ENCODE measurements at regions not wholly inside any gene's neighbourhood (a gene's known extent, or its start where the extent isn't known, plus 50 kb on each side); places are given as distances from the start of the nearest gene placed in this dataset.

DNA sequence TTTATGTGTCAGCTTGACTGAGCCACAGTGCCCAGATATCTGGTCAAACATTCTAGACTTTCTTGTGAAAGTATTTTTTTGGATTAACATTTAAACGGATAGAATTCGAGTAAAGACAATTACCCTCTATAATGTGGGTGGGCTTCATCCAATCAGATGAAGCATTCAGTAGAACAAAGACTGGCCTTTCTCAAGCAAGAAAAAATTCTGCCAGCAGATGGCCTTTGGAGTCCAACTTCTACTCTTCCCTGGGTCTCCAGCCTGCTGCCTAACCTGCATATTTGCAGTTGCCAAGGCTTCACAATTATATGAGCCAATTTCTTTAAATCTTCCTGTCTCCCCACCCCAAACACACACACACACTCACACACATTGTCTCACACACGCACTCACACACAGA is 86.4 kb downstream of the MED10 start:
- Histone ChIP-seq H4K20me1 (ENCODE audit: low read length) (no peaks in the 10 kb centered on the region), H3K9ac (ENCODE audit: low read length) (no peak overlapping the region), H3K4me1 (ENCODE audit: insufficient read depth, low read length) (no peaks in the 10 kb centered on the region), H3K4me3 (ENCODE audit: low read length) (no peak overlapping the region), H2AFZ (ENCODE audit: low read length) (no peak overlapping the region), H3K27ac (ENCODE audit: low read length) (no peak overlapping the region), H3K79me2 (ENCODE audit: low read length) (no peaks in the 10 kb centered on the region), H3K9me2 (replicated peaks; ENCODE audit: low read length) (no peaks in the 10 kb centered on the region), H3K9me3 (ENCODE audit: low read length) (peaks cover 9% of the 10 kb centered on the region; the same call in 1 of the 2 replicates), H3F3A (ENCODE audit: low read length, unreplicated experiment) (no peaks in the 10 kb centered on the region), H3K27me3 (ENCODE audit: low read length) (no peaks in the 10 kb centered on the region), H3K36me3 (ENCODE audit: low read depth, low read length) (no peaks in the 10 kb centered on the region), H3K4me2 (ENCODE audit: low read length) (no peak overlapping the region)
- intact Hi-C loops (cut with micrococcal nuclease) = no loop called here
- no peak for TF ChIP-seq EZH2phosphoT487 (IDR thresholded peaks at IDR 0.05; ENCODE audit: borderline replicate concordance, low read length)
- TF ChIP-seq CTCF (conservative IDR thresholded peaks at IDR 0.05; ENCODE audit: low read depth, low read length) = peak; percentile 57
- TF ChIP-seq EZH2 (IDR thresholded peaks at IDR 0.05; ENCODE audit: low read length, unreplicated experiment) = no peak
- peak; percentile 64 for DNase-seq
- ChIA-PET POLR2A (ENCODE audit: unreplicated experiment) (no interaction called here), CTCF (no interaction called here)
- BruUV-seq (replicated peaks) = no TSS peak
- peak; percentile 49; the same call in 1 of the 2 replicates for ATAC-seq

GRCh38 chr5:6289239-6289638 is 89.1 kb downstream of the MED10 start:
- no peaks in the 10 kb centered on the region for H3K4me1 ChIP-seq (ENCODE audit: insufficient read depth, low read length)
- H2AFZ ChIP-seq (ENCODE audit: low read length) = no peak overlapping the region
- TF ChIP-seq EZH2phosphoT487 (IDR thresholded peaks at IDR 0.05; ENCODE audit: borderline replicate concordance, low read length) (no peak), EZH2 (IDR thresholded peaks at IDR 0.05; ENCODE audit: low read length, unreplicated experiment) (no peak), CTCF (conservative IDR thresholded peaks at IDR 0.05; ENCODE audit: low read depth, low read length) (no peak)
- ChIA-PET POLR2A (ENCODE audit: unreplicated experiment) (no interaction called here), CTCF (no interaction called here)
- no peaks in the 10 kb centered on the region for H3K79me2 ChIP-seq (ENCODE audit: low read length)
- peaks cover 9% of the 10 kb centered on the region; the same call in 1 of the 2 replicates for H3K9me3 ChIP-seq (ENCODE audit: low read length)
- H3K9ac ChIP-seq (ENCODE audit: low read length) = no peak overlapping the region
- H3K4me3 ChIP-seq (ENCODE audit: low read length) = no peak overlapping the region
- H3K27ac ChIP-seq (ENCODE audit: low read length) = no peak overlapping the region
- H3K4me2 ChIP-seq (ENCODE audit: low read length) = no peak overlapping the region
- intact Hi-C loops (cut with micrococcal nuclease) = no loop called here
- H4K20me1 ChIP-seq (ENCODE audit: low read length) = no peaks in the 10 kb centered on the region
- H3K9me2 ChIP-seq (replicated peaks; ENCODE audit: low read length) = no peaks in the 10 kb centered on the region
- no peak for ATAC-seq
- no peaks in the 10 kb centered on the region for H3K36me3 ChIP-seq (ENCODE audit: low read depth, low read length)
- DNase-seq = no peak
- H3F3A ChIP-seq (ENCODE audit: low read length, unreplicated experiment) = no peaks in the 10 kb centered on the region
- BruUV-seq (replicated peaks) = no TSS peak
- H3K27me3 ChIP-seq (ENCODE audit: low read length) = no peaks in the 10 kb centered on the region

DNA sequence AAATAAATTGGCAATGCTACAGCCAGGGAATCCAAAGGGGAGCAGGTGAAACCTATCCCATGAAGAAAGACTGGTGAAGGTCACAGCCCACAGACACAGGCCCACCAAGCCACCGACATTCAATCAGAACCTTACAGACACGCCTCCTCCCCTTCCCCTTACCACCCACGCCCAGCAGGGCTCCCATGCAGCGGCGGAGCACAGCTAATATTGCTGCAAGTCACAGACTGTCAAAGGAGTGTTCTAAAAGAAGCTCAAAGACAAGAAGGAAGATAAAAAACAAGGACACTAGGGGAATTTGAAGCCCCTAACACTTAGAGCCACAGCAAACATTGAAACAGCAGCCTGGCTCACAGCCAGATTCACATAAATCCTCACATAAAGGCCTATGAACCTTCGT is 91.2 kb downstream of the MED10 start:
- Histone ChIP-seq H3F3A (ENCODE audit: low read length, unreplicated experiment) (no peaks in the 10 kb centered on the region), H3K36me3 (ENCODE audit: low read depth, low read length) (no peaks in the 10 kb centered on the region), H2AFZ (ENCODE audit: low read length) (no peak overlapping the region), H3K27me3 (ENCODE audit: low read length) (no peaks in the 10 kb centered on the region), H3K9me2 (replicated peaks; ENCODE audit: low read length) (0 out of 2 replicates have a peak, but pooled peaks cover 4% of the 10 kb centered on the region), H3K4me1 (ENCODE audit: insufficient read depth, low read length) (peaks cover 5% of the 10 kb centered on the region; the same call in 1 of the 2 replicates), H3K79me2 (ENCODE audit: low read length) (no peaks in the 10 kb centered on the region), H3K27ac (ENCODE audit: low read length) (no peak overlapping the region), H3K4me2 (ENCODE audit: low read length) (no peak overlapping the region), H3K9me3 (ENCODE audit: low read length) (peaks cover 2% of the 10 kb centered on the region; the same call in 1 of the 2 replicates), H3K9ac (ENCODE audit: low read length) (no peak overlapping the region), H3K4me3 (ENCODE audit: low read length) (no peak overlapping the region), H4K20me1 (ENCODE audit: low read length) (no peaks in the 10 kb centered on the region)
- ChIA-PET POLR2A (ENCODE audit: unreplicated experiment) (no interaction called here), CTCF (no interaction called here)
- no TSS peak for BruUV-seq (replicated peaks)
- DNase-seq = no peak
- TF ChIP-seq EZH2phosphoT487 (IDR thresholded peaks at IDR 0.05; ENCODE audit: borderline replicate concordance, low read length) = no peak
- no peak for TF ChIP-seq EZH2 (IDR thresholded peaks at IDR 0.05; ENCODE audit: low read length, unreplicated experiment)
- no peak for TF ChIP-seq CTCF (conservative IDR thresholded peaks at IDR 0.05; ENCODE audit: low read depth, low read length)
- no peak for ATAC-seq
- intact Hi-C loops (cut with micrococcal nuclease) = no loop called here

Data from PC-3 (cell line).